Mammary epithelial cell (primary cell): ENCODE measurements at regions not wholly inside any gene's neighbourhood (a gene's known extent, or its start where the extent isn't known, plus 50 kb on each side); places are given as distances from the start of the nearest gene placed in this dataset.

Experiments
- EZH2 ChIP-seq: IDR thresholded peaks from 2 replicates; pipeline ENCODE4 v1.6.1; 2012; ENCODE audit warnings: low read length, inconsistent platforms, borderline replicate concordance
- TF ChIP-seq, protein P1 (sequence below), 2 donors: IDR thresholded peaks in 1 of 2; conservative IDR thresholded peaks in 1 of 2; 2 replicates each; pipeline ENCODE4 v1.5.1; 2011 to 2012; ENCODE audit warnings: inconsistent platforms in 2 of 2, low read length in 2 of 2, mild to moderate bottlenecking in 2 of 2, control low read depth in 1 of 2, low read depth in 1 of 2; ENCODE audit not compliant: insufficient read depth in 1 of 2; ENCODE audit errors: extremely low read depth in 1 of 2

DNA sequence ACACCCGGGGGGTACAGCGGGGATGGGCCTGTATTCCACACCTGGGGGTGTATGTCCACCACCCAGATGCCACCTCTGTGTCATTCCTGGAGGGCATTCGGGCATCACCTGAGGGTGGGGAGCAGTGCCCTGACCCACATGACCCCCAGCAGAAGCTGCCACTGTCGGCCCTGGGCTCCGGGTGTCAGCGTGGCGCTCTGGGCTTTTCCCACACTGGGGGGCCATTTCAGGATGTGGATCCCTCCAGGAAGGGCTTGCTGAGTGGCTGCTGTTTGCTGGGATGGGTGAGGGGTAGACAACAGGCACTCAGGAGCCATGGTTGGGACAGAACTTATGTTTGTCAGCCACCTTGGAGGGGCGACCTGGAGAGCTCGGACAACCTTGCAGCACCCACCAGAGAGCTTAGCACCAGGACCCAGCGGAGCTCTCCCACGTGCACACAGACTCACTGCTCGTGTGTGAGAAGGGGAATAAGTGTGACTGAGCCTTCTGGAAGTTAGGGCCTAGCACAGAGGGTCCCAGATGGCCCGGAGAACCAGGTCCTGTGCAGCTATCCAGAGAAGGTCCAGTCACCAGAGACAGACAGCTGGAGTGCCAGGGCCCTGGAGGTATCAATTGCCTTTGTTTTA is 102.7 kb downstream of the METRNL start:
- TF ChIP-seq, protein P1, sequence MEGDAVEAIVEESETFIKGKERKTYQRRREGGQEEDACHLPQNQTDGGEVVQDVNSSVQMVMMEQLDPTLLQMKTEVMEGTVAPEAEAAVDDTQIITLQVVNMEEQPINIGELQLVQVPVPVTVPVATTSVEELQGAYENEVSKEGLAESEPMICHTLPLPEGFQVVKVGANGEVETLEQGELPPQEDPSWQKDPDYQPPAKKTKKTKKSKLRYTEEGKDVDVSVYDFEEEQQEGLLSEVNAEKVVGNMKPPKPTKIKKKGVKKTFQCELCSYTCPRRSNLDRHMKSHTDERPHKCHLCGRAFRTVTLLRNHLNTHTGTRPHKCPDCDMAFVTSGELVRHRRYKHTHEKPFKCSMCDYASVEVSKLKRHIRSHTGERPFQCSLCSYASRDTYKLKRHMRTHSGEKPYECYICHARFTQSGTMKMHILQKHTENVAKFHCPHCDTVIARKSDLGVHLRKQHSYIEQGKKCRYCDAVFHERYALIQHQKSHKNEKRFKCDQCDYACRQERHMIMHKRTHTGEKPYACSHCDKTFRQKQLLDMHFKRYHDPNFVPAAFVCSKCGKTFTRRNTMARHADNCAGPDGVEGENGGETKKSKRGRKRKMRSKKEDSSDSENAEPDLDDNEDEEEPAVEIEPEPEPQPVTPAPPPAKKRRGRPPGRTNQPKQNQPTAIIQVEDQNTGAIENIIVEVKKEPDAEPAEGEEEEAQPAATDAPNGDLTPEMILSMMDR (conservative IDR thresholded peaks at IDR 0.05 in 1 of 2, IDR thresholded peaks at IDR 0.05 in 1 of 2; ENCODE audit: extremely low read depth in 1 of 2, insufficient read depth in 1 of 2, low read depth in 1 of 2, low read length in 2 of 2): no peak
- TF ChIP-seq EZH2: no peak
